Neural progenitor cell (in vitro differentiated cells): ENCODE measurements at regions not wholly inside any gene's neighbourhood (a gene's known extent, or its start where the extent isn't known, plus 50 kb on each side); places are given as distances from the start of the nearest gene placed in this dataset.

Experiments
- CTCF ChIP-seq: fragments of 200-600 bp; sonication (generic); IDR thresholded peaks from 2 replicates; pipeline ENCODE4 v1.5.1; 2017; ENCODE audit warnings: antibody characterized with exemption, mild to moderate bottlenecking
- EZH2phosphoT487 ChIP-seq: fragments of 200-600 bp; sonication (generic); IDR thresholded peaks from 2 replicates; pipeline ENCODE4 v1.6.1; 2017; ENCODE audit warnings: antibody characterized with exemption

GRCh38 chr2:16123421-16123820, 183.1 kb downstream of the MYCN start:
- TF ChIP-seq CTCF (no peak), EZH2phosphoT487 (no peak)
